GM21723 (cell line): ENCODE measurements at regions not wholly inside any gene's neighbourhood (a gene's known extent, or its start where the extent isn't known, plus 50 kb on each side); places are given as distances from the start of the nearest gene placed in this dataset.

ENCODE experiments used
- ATAC-seq: cut with Tn5 transposase; IDR thresholded peaks from one replicate; pipeline ENCODE4 v1.9.1; 2021; ENCODE audit warnings: mild to moderate bottlenecking, moderate library complexity; ENCODE audit not compliant: unreplicated experiment

GRCh38 chr6:164927288-164928056 is 381.9 kb downstream of the C6orf118 start:
- peak; percentile 92 for ATAC-seq

GRCh38 chr6:164926686-164927085 is 382.7 kb downstream of the C6orf118 start:
- no peak for ATAC-seq

- ATAC-seq = no peak
Measured at GRCh38 chr6:164925681-164926530, 383.5 kb downstream of the C6orf118 start.

- ATAC-seq = no peak
Measured at GRCh38 chr6:164924674-164925073, 384.7 kb downstream of the C6orf118 start.

- no peak for ATAC-seq
Measured at GRCh38 chr6:164917211-164917610, 392.2 kb downstream of the C6orf118 start.

- ATAC-seq = no peak
Measured at GRCh38 chr6:164916087-164916486, 393.3 kb downstream of the C6orf118 start.

- no peak for ATAC-seq
Measured at GRCh38 chr6:164911873-164912580, 397.4 kb downstream of the C6orf118 start.

GRCh38 chr6:164911151-164911550 is 398.3 kb downstream of the C6orf118 start:
- no peak for ATAC-seq

GRCh38 chr6:164906766-164907165 is 402.6 kb downstream of the C6orf118 start:
- no peak for ATAC-seq

- no peak for ATAC-seq
Measured at GRCh38 chr6:164905311-164905710, 404.1 kb downstream of the C6orf118 start.

GRCh38 chr6:164898412-164898811 is 411.0 kb downstream of the C6orf118 start:
- no peak for ATAC-seq

GRCh38 chr6:164897523-164898235 is 411.7 kb downstream of the C6orf118 start:
- ATAC-seq = no peak

GRCh38 chr6:164889980-164890379 is 419.4 kb downstream of the C6orf118 start:
- no peak for ATAC-seq

- ATAC-seq = no peak
Measured at GRCh38 chr6:164887660-164888059, 421.7 kb downstream of the C6orf118 start.

- no peak for ATAC-seq
Measured at GRCh38 chr6:164882236-164882635, 427.2 kb downstream of the C6orf118 start.

- ATAC-seq = no peak
Measured at GRCh38 chr6:164871783-164872182, 437.6 kb downstream of the C6orf118 start.

GRCh38 chr6:164870164-164870563 is 439.2 kb downstream of the C6orf118 start:
- ATAC-seq = no peak

GRCh38 chr6:164861967-164862366 is 447.4 kb downstream of the C6orf118 start:
- no peak for ATAC-seq

GRCh38 chr6:164859816-164860215 is 449.6 kb downstream of the C6orf118 start:
- no peak for ATAC-seq

GRCh38 chr6:164856138-164856537 is 453.3 kb downstream of the C6orf118 start:
- no peak for ATAC-seq

- ATAC-seq = no peak
Measured at GRCh38 chr6:164855281-164855680, 454.1 kb downstream of the C6orf118 start.
